ENCODE measurements at regions not wholly inside any gene's neighbourhood (a gene's known extent, or its start where the extent isn't known, plus 50 kb on each side); places are given as distances from the start of the nearest gene placed in this dataset.

DNA sequence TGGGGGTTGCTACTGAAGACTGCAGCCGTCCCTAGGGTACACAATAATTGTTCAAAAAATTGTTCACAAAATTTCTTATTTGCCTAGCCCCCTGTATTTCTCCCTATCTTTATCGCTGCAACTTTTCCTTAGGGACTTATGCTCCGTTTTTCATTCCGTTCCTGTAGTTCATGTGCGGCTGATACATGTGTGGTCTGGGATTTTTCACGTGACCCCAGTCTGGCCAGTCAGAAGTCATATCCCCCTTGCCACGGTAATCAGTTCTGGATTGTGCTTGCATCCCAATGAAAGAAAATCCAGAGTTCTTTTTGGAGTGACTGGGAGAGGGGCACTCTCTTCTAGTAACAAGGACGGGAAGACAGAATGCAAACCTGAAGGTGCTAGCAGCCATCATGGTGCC, 610.7 kb upstream of the C16orf82 start:
- TF ChIP-seq, protein P1, sequence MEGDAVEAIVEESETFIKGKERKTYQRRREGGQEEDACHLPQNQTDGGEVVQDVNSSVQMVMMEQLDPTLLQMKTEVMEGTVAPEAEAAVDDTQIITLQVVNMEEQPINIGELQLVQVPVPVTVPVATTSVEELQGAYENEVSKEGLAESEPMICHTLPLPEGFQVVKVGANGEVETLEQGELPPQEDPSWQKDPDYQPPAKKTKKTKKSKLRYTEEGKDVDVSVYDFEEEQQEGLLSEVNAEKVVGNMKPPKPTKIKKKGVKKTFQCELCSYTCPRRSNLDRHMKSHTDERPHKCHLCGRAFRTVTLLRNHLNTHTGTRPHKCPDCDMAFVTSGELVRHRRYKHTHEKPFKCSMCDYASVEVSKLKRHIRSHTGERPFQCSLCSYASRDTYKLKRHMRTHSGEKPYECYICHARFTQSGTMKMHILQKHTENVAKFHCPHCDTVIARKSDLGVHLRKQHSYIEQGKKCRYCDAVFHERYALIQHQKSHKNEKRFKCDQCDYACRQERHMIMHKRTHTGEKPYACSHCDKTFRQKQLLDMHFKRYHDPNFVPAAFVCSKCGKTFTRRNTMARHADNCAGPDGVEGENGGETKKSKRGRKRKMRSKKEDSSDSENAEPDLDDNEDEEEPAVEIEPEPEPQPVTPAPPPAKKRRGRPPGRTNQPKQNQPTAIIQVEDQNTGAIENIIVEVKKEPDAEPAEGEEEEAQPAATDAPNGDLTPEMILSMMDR (IDR thresholded peaks at IDR 0.05) = no peak
- no peak for TF ChIP-seq EZH2phosphoT487 (IDR thresholded peaks at IDR 0.05)
